ENCODE measurements at regions not wholly inside any gene's neighbourhood (a gene's known extent, or its start where the extent isn't known, plus 50 kb on each side); places are given as distances from the start of the nearest gene placed in this dataset.

DNA sequence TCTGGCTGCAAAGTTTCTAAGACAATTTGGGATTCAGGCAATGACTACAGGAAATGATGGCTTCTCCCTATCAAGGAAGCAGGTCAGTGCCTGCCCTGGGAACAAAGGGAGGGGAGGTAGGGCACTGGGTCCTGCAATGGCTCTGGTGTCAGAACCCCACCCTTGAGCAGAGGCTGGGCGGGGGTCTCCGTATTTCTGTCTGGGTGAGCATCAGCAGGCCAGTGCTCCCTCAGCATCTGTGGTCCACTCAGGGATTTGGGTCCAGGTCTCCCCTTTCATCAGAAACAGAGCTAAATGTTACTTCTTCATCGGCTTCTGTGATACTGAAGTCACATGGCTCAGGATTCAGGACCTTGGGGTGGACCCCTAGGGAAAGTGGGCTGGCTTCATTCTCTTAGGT is 195.5 kb upstream of the CDH5 start:
- BruUV-seq (replicated peaks): no TSS peak

More for the DNA sequence above, 195.5 kb upstream of the CDH5 start:
- Histone ChIP-seq H3K56ac (ENCODE audit: extremely low read depth, insufficient read depth, low read length) (no peak overlapping the region), H3K9ac (ENCODE audit: low read depth, low read length) (no peak overlapping the region), H3K4me2 (ENCODE audit: low read depth, low read length) (no peak overlapping the region), H3K4me3 (ENCODE audit: insufficient read depth, low read depth, low read length) (no peak overlapping the region), H3K36me3 (ENCODE audit: control insufficient read depth, insufficient read depth, low read length) (no peaks in the 10 kb centered on the region), H3K4ac (ENCODE audit: low read depth, low read length) (no peak overlapping the region), H3K14ac (replicated peaks; ENCODE audit: low read depth, low read length) (no peak overlapping the region), H2AK9ac (replicated peaks; ENCODE audit: low read depth, low read length, poor library complexity) (no peak overlapping the region), H3K18ac (ENCODE audit: low read depth, low read length) (no peak overlapping the region), H3K27me3 (ENCODE audit: control insufficient read depth, insufficient read depth, low read length) (peaks cover 3% of the 10 kb centered on the region; the same call in 1 of the 2 replicates), H3K9me1 (ENCODE audit: insufficient read depth, low read length) (peaks cover 7% of the 10 kb centered on the region; the same call in 1 of the 2 replicates), H4K5ac (ENCODE audit: low read depth, low read length) (no peak overlapping the region), H2BK5ac (ENCODE audit: low read depth, low read length, poor library complexity, severe bottlenecking) (no peak overlapping the region), H2AK5ac (ENCODE audit: low read depth, low read length) (no peak overlapping the region), H3K27ac (ENCODE audit: insufficient read depth, low read length) (no peak overlapping the region), H3K23ac (ENCODE audit: low read depth, low read length) (no peak overlapping the region), H2BK20ac (ENCODE audit: low read depth, low read length) (no peak overlapping the region), H4K20me1 (ENCODE audit: insufficient read depth, low read length) (no peaks in the 10 kb centered on the region), H3K9me3 (ENCODE audit: control insufficient read depth, insufficient read depth, low read length) (no peaks in the 10 kb centered on the region), H2BK15ac (ENCODE audit: low read depth, low read length) (no peak overlapping the region), H4K91ac (ENCODE audit: insufficient read depth, low read depth, low read length) (no peak overlapping the region; the same call in 1 of the 2 replicates), H2BK120ac (ENCODE audit: low read depth, low read length) (no peak overlapping the region), H3K4me1 (ENCODE audit: control insufficient read depth, insufficient read depth, low read length) (peaks cover 6% of the 10 kb centered on the region; the same call in 1 of the 2 replicates), H3K79me1 (ENCODE audit: low read depth in 1 of 2, low read length in 2 of 2) (no peaks in the 10 kb centered on the region), H4K8ac (ENCODE audit: low read depth in 2 of 2, low read length in 2 of 2) (no peak overlapping the region), H2AFZ (replicated peaks; ENCODE audit: low read length, poor library complexity) (no peak overlapping the region)
- WGBS, 2 experiments (ENCODE audit: extremely low coverage in 2 of 2, insufficient read length in 1 of 2): 100% methylated on average over 2 of the region's 3 CpGs; no CpG with 5 or more reads in 1 of the 2 experiments
- DNase-seq: no peak
- TF ChIP-seq USF2 (IDR thresholded peaks at IDR 0.05; ENCODE audit: low read depth, low read length) (no peak), FOS (IDR thresholded peaks at IDR 0.05; ENCODE audit: low read depth, low read length) (no peak), RAD21 (IDR thresholded peaks at IDR 0.05; ENCODE audit: low read length) (no peak), ELK1 (IDR thresholded peaks at IDR 0.05; ENCODE audit: borderline replicate concordance, low read depth, low read length) (no peak), RFX5 (IDR thresholded peaks at IDR 0.05; ENCODE audit: low read depth, low read length) (no peak), MXI1 (IDR thresholded peaks at IDR 0.05; ENCODE audit: borderline replicate concordance, low read depth, low read length) (no peak)
- CTCF ChIA-PET: no interaction called here
- POLR2A ChIA-PET (ENCODE audit: unreplicated experiment): no interaction called here
- in situ Hi-C loops (cut with MboI; ENCODE audit: low sequenced_read_pairs) (no loop called here), dilution Hi-C loops (cut with HindIII; ENCODE audit: low sequenced_read_pairs, unreplicated experiment) (no loop called here), intact Hi-C loops (cut with micrococcal nuclease) (no loop called here)
- ATAC-seq (ENCODE audit: low read depth): no peak
